ENCODE measurements at regions not wholly inside any gene's neighbourhood (a gene's known extent, or its start where the extent isn't known, plus 50 kb on each side); places are given as distances from the start of the nearest gene placed in this dataset.

GRCh38 chr18:22682720-22683119 lies 250.4 kb upstream of the RBBP8 start:
- DNase-seq (ENCODE audit: low read depth) = no peak

GRCh38 chr18:22683196-22683676 lies 249.9 kb upstream of the RBBP8 start:
- H3K4me3 ChIP-seq (ENCODE audit: low read depth, low read length) = no peak overlapping the region
- no peak for DNase-seq (ENCODE audit: low read depth)
- TF ChIP-seq CTCF (IDR thresholded peaks at IDR 0.05; ENCODE audit: low read depth, low read length, missing control alignments) = no peak

More at GRCh38 chr18:22682720-22683119, 250.4 kb upstream of the RBBP8 start:
- TF ChIP-seq CTCF (IDR thresholded peaks at IDR 0.05; ENCODE audit: low read depth, low read length, missing control alignments) = no peak
- H3K4me3 ChIP-seq (ENCODE audit: low read depth, low read length) = no peak overlapping the region

GRCh38 chr18:22683786-22684185 lies 249.3 kb upstream of the RBBP8 start:
- DNase-seq (ENCODE audit: low read depth) = no peak
- no peak overlapping the region for H3K4me3 ChIP-seq (ENCODE audit: low read depth, low read length)
- TF ChIP-seq CTCF (IDR thresholded peaks at IDR 0.05; ENCODE audit: low read depth, low read length, missing control alignments) = no peak

GRCh38 chr18:22684268-22684667 lies 248.9 kb upstream of the RBBP8 start:
- no peak overlapping the region for H3K4me3 ChIP-seq (ENCODE audit: low read depth, low read length)
- TF ChIP-seq CTCF (IDR thresholded peaks at IDR 0.05; ENCODE audit: low read depth, low read length, missing control alignments) = no peak
- no peak for DNase-seq (ENCODE audit: low read depth)

GRCh38 chr18:22685788-22686187 lies 247.3 kb upstream of the RBBP8 start:
- no peak for DNase-seq (ENCODE audit: low read depth)
- H3K4me3 ChIP-seq (ENCODE audit: low read depth, low read length) = no peak overlapping the region
- no peak for TF ChIP-seq CTCF (IDR thresholded peaks at IDR 0.05; ENCODE audit: low read depth, low read length, missing control alignments)

GRCh38 chr18:22687892-22688680 lies 245.0 kb upstream of the RBBP8 start:
- H3K4me3 ChIP-seq (ENCODE audit: low read depth, low read length) = no peak overlapping the region
- no peak for DNase-seq (ENCODE audit: low read depth)
- no peak for TF ChIP-seq CTCF (IDR thresholded peaks at IDR 0.05; ENCODE audit: low read depth, low read length, missing control alignments)

Data from GM12864 (cell line).